ENCODE measurements at regions not wholly inside any gene's neighbourhood (a gene's known extent, or its start where the extent isn't known, plus 50 kb on each side); places are given as distances from the start of the nearest gene placed in this dataset.

GRCh38 chr5:13580058-13580457, 364.4 kb downstream of the DNAH5 start:
- no peak for TF ChIP-seq POLR2A (IDR thresholded peaks at IDR 0.05; ENCODE audit: low read length)
- no peak for TF ChIP-seq GATA1 (IDR thresholded peaks at IDR 0.05; ENCODE audit: low read depth, low read length)
